Erythroblast (primary cell): ENCODE measurements at regions not wholly inside any gene's neighbourhood (a gene's known extent, or its start where the extent isn't known, plus 50 kb on each side); places are given as distances from the start of the nearest gene placed in this dataset.

ENCODE experiments used
- GATA1 ChIP-seq: IDR thresholded peaks from 2 replicates; pipeline ENCODE4 v1.6.1; 2011; ENCODE audit warnings: low read depth, mild to moderate bottlenecking, control low read depth, low read length, moderate library complexity
- POLR2A ChIP-seq: IDR thresholded peaks from 2 replicates; pipeline ENCODE4 v1.6.1; 2011; ENCODE audit warnings: mild to moderate bottlenecking, low read length

DNA sequence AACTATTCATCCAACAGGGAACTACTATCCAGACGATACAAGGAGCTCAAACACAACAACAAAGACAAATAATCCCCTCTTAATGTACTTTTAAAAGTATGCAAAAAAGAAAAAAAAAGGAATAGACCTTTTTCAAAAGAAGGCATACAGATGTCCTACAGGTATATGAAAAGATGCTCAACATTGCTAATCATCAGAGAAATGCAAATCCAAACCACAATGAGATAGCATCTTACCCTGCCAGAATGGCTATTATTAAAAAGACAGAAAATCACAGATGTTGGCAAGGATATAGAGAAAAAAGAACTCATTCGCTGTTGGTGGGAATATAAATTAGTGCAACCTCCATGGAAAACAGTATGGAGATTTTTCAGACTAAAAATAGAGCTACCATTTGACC lies 67.1 kb upstream of the ENPP6 start:
- TF ChIP-seq POLR2A, result no peak
- TF ChIP-seq GATA1, result no peak
